Activated CD8-positive, alpha-beta memory T cell treated with anti-CD3 and anti-CD28 coated beads for 4 hours (primary cell): ENCODE measurements at regions not wholly inside any gene's neighbourhood (a gene's known extent, or its start where the extent isn't known, plus 50 kb on each side); places are given as distances from the start of the nearest gene placed in this dataset.
"Not testable (repeated sequence)": the region's sequence is repeated elsewhere in the genome, so short reads cannot be mapped to it uniquely, and the experiment has no call there.

ENCODE experiments used
- DNase-seq, 2 donors: peaks; one replicate each; pipeline ENCODE4 v3.0.0-alpha.2; 2020; ENCODE audit warnings: low read depth in 2 of 2

GRCh38 chr3:5473471-5473870, 286.0 kb downstream of the EDEM1 start:
- no peak for DNase-seq

- DNase-seq: no peak
Observed at GRCh38 chr3:5476403-5476802, 288.9 kb downstream of the EDEM1 start.

GRCh38 chr3:5479229-5479799, 291.8 kb downstream of the EDEM1 start:
- no peak for DNase-seq

- no peak for DNase-seq
Observed at GRCh38 chr3:5480190-5480589, 292.7 kb downstream of the EDEM1 start.

GRCh38 chr3:5485427-5485826, 297.9 kb downstream of the EDEM1 start:
- no peak for DNase-seq

- DNase-seq: no peak
Observed at GRCh38 chr3:5488771-5489170, 301.3 kb downstream of the EDEM1 start.

- no peak for DNase-seq
Observed at GRCh38 chr3:5489536-5489935, 302.0 kb downstream of the EDEM1 start.

GRCh38 chr3:5494905-5495519, 307.5 kb downstream of the EDEM1 start:
- no peak for DNase-seq

- DNase-seq: no peak
Observed at GRCh38 chr3:5497497-5497896, 310.0 kb downstream of the EDEM1 start.

GRCh38 chr3:5498981-5499380, 311.5 kb downstream of the EDEM1 start:
- DNase-seq: no peak

- no peak for DNase-seq
Observed at GRCh38 chr3:5499404-5499803, 311.9 kb downstream of the EDEM1 start.

- no peak for DNase-seq
Observed at GRCh38 chr3:5503136-5503535, 315.6 kb downstream of the EDEM1 start.

- no peak for DNase-seq
Observed at GRCh38 chr3:5504135-5504534, 316.6 kb downstream of the EDEM1 start.

- no peak for DNase-seq
Observed at GRCh38 chr3:5505163-5505562, 317.7 kb downstream of the EDEM1 start.

- no peak for DNase-seq
Observed at GRCh38 chr3:5505997-5506396, 318.5 kb downstream of the EDEM1 start.

GRCh38 chr3:5508860-5509259, 321.4 kb downstream of the EDEM1 start:
- DNase-seq: not testable (repeated sequence)

- DNase-seq: no peak
Observed at GRCh38 chr3:5510300-5510699, 322.8 kb downstream of the EDEM1 start.

GRCh38 chr3:5517921-5518320, 330.4 kb downstream of the EDEM1 start:
- no peak for DNase-seq

- no peak for DNase-seq
Observed at GRCh38 chr3:5520237-5520636, 332.7 kb downstream of the EDEM1 start.

GRCh38 chr3:5523125-5523524, 335.6 kb downstream of the EDEM1 start:
- no peak for DNase-seq

- no peak for DNase-seq
Observed at GRCh38 chr3:5531039-5531438, 343.5 kb downstream of the EDEM1 start.

- no peak for DNase-seq
Observed at GRCh38 chr3:5531741-5532290, 344.3 kb downstream of the EDEM1 start.

GRCh38 chr3:5540532-5540931, 353.0 kb downstream of the EDEM1 start:
- DNase-seq: no peak

GRCh38 chr3:5542472-5542871, 355.0 kb downstream of the EDEM1 start:
- no peak for DNase-seq
